GM19035 (cell line): ENCODE measurements at regions not wholly inside any gene's neighbourhood (a gene's known extent, or its start where the extent isn't known, plus 50 kb on each side); places are given as distances from the start of the nearest gene placed in this dataset.

Experiments used
- ATAC-seq: cut with Tn5 transposase; IDR thresholded peaks from one replicate; pipeline ENCODE4 v1.9.1; 2021; ENCODE audit not compliant: unreplicated experiment

DNA sequence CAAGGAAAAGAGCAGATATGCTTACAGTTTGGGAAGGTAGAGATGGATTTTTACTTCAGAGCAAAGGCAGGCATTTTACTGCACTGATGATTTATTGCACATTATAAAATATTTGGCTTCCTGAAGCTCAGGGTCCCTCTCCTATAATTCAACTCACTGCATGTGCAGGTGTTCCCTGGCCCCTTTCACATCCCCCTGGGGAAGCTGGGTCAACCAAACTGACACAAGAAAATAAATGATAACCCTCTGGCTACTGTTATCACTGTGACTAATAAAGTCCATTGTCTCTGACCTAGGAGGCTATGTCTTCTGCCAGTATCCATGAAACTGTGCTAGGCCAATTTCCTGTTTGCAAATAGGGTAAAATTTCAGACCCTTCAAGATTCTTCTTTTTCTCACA is 163.1 kb downstream of the ARL6IP6 start:
- no peak for ATAC-seq

DNA sequence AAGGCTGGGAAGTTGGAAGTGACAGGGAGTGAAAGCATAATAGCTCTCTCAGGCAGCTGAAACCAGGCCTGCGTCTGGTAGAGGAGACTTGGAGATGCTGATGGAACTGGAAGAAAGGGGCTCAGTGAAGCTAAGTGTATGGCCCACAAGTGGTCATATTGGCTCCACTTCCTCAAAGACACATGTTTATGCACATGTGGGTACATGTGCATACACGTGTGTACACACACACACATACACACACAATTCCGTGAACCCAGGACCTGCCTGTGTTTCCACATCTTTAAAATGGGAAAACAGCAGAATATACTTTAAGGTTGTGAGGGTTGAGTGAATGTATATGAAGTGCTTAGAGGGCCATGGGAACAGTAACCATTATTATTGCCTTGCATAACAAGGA is 160.9 kb downstream of the ARL6IP6 start:
- no peak for ATAC-seq

DNA sequence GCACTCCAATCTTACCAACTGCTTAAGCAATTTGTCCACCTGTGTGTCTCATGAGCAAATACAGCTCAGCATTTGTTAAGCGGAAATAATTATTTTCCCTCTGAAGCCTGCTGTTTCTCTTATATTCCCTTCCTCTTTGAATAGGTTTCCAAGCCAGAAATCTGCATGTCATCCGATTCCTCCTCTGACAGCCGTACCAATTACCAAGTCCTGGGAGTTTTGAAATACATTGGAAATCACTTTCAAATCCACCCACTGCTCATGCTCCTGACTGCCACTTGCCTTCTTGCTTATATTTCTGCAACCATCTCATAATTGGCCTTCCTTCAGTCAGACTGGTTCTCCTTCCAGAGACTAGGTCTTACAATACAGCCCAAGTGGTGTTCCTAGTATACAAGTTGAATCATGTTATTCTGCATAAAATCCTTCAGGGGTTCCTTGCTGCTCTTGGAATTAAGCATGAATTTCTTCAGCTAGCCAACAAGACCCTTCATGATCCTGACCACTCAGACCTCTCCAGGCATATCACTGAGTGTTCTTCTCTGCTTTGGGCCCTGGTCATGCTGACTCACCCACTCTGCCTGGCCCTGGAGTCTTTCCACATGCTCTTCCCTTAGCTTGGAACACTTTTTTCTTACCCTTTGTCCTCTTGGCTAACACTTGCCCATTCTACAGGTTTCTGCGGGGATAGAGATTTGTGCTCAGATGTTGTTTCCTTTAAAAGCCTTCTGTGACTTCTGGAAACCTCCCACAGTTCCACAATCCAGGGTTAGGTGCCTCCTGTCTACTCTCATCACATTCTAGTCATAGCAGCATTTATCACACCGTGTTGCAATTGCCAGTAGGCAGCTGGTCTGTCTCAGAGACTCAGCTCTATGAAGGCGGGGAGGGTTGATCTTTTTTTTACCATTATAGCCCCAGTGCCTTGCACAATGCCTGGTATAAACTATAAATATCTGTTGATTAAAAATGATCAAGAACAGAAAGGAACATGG is 157.6 kb downstream of the ARL6IP6 start:
- ATAC-seq, result no peak

- ATAC-seq, result no peak
Observed at GRCh38 chr2:152874955-152875354, 156.5 kb downstream of the ARL6IP6 start.

DNA sequence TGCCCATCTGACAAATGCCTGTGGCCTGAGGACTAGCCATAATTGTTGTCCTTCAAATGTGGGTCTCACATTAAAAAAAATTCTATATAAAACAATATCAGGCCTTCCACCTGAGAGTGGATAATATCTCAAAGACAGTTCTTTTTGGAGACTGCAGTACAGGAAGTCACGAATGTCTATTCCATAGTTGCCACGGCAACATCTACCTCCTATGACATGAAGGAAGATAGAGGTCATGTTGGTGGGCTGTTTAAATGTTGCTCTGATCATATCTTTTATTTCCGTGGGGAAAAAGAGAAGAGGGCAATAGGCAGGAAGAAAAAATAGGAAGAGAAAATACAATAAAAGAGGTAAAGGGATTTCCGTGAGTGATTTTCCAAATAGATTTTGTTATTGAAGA is 151.8 kb downstream of the ARL6IP6 start:
- no peak for ATAC-seq

GRCh38 chr2:152867397-152867796 is 149.0 kb downstream of the ARL6IP6 start:
- ATAC-seq, result no peak

DNA sequence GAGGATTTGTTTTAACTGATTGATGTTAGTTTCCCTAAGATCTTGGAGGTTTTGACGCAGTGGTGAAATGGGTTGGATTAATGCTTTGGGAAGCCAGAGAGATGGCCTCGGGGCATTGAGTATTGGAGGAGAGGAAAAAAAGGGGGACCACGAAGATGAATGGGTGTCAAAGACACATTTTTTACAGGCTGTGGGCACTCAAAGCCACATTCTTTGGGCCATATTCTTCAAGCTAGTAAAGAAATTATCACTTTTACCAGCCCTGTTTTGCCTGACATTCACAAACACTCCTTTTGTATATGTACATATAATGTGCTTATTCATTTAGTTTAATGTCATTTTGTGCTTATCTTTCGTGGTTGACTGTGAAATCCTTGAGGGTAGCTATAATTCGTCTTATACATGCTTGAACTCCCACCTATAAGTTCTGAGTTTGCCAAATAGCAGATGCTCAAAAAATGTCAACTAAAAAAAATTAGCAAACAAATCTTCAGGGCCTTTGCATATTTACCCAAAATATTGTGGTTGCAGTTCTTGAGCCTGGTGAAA is 146.3 kb downstream of the ARL6IP6 start:
- ATAC-seq, result no peak

DNA sequence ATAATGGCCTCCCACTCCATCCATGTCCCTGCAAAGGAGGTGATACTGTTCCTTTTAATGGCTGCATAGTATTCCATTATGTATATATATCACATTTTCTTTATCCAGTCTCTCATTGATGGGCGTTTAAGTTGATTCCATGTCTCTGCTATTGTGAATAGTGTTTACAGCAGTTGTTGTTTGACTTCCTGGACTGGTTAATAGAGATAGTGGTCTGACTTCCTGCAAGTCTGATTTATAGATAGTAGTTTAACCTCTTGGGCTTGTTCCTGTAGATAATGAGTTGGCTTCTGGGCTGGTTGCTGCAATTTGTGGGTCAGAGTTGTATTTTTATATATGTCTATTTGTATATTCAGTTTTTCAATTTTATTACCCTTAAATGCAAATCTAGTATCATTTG is 145.4 kb downstream of the ARL6IP6 start:
- ATAC-seq, result no peak

DNA sequence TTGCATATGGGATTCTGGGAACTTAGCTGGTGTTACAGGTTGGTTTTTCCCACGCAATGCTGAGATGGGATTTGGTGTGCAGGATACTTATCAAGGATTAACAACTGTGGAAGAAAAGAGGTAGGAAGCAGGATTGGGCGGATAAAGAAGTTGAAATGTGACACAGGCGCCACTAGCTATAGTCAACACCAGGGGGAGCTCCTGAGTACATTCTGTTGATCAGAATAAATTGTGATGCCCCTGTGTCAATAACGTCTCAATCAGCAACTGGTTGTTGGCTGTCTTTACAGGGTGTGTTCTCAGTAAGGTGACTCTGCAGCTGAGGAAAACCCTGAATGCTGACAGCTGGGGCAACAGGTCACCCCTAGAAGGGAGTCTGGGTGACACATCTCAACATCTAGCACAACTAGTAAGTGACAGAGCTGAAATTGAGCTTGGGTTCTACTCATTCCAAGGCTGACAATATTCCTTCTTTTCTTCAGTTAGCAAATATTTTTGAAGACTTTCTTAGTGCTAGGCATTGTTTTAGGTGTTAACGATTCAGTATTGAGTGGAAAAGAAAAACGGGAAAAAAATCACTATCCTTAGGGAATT is 143.0 kb downstream of the ARL6IP6 start:
- ATAC-seq, result no peak

GRCh38 chr2:152858594-152859265 is 140.3 kb downstream of the ARL6IP6 start:
- ATAC-seq, result no peak

DNA sequence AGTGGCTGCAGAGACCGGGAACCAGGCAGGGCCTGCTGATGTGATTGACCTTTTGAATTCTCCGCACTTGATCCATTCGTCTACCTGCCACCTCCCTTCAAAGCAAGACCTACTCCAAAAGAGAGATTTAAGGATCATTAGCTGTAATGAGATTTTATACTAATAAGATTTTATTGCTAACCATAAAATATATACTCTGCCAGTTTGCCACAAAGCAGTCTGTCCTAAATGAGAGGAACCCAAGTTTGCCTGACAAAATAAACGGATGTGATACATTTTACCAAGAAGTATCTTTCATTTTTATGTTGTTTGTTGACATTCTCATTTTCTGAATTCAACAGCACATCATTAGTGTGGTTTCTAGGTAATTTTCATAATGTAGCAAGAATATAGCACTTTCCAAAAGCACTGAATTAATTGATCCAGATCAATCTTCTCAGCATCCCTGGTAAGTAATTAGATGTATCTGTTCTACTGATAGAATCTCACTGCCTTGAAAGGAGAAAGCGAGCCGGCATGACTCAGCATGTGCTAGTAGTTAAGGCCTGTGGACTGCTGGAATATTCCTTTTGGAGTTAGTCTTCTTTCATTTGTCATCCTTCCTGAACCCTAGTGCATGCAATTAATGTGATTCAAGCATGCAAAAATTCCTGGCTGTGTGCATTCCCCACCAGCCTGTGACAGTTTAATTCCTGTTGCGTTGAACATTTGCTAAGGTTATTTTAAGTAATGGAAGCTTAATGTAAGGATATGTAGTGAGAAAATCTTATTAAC is 128.5 kb downstream of the ARL6IP6 start:
- ATAC-seq, result no peak

DNA sequence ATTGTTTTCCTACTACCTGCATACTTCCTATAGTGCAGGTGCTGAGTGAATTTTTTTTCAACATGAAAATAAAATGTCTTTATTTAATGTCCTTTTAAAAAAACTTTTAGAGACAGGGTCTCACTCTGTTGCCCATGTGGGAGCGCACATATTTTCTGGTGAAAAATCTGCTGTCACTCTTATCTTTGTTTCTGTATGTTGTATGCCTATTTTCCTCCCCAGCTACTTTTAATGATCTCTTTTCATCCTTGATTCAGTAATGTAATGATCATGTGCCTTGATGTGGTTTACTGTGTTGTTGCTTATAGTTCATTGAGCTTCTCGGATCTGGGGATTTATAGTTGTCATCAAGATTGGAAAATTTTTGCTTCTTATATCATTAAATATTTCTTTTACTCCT is 117.3 kb downstream of the ARL6IP6 start:
- ATAC-seq, result no peak

GRCh38 chr2:152827944-152828343 is 109.5 kb downstream of the ARL6IP6 start:
- no peak for ATAC-seq

DNA sequence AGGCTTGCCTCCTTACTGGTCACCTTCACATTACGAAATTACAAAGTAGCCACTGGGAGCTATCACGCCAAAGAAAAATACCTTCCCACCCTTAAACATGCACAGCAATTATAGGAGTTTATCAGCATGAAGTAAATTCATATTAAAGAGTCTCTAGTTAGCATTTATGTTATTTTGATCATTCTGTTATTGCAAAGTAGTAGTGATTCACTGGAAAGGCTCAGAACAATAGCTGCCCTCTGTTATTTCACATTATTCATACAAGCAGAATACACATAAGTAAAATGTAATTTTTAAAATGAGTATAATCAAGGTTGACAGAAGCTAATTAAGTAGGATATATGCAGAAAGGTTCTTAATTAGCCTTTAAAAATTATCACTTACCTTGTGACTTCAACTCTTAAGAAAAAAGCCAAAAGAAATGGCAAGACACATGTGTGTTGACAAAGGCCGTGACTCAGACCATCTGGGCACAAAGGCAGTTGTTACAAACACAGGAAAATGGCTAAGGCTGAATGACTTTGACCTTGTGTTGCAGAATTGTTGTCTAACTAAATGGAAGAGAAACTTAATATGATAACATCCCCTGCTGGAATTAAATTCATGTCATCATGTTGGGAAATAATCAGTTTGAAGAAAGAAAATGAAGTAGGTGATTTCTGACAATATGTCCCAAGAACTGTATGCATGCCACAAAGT is 108.3 kb downstream of the ARL6IP6 start:
- no peak for ATAC-seq

DNA sequence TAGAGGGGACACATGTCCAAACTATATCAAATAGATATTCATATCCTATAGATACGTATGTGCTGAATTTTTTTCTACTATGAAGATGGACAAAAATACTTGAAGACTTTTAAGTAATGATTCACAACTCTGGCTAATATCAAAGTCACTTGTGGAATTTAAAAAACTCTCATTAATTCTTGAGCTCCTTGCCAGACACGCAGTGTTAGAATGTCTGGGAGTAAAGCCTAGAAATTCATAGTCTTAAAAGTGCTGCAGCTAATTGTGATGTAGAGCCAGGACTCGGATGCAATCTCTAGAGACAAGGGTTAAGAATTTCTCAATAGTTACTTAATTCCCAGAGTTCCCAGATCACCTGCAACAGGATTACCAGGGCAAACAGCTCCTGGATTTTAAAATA is 107.4 kb downstream of the ARL6IP6 start:
- ATAC-seq, result no peak

- ATAC-seq, result no peak
Observed at GRCh38 chr2:152823905-152824304, 105.5 kb downstream of the ARL6IP6 start.

GRCh38 chr2:152822676-152823075 is 104.3 kb downstream of the ARL6IP6 start:
- no peak for ATAC-seq

DNA sequence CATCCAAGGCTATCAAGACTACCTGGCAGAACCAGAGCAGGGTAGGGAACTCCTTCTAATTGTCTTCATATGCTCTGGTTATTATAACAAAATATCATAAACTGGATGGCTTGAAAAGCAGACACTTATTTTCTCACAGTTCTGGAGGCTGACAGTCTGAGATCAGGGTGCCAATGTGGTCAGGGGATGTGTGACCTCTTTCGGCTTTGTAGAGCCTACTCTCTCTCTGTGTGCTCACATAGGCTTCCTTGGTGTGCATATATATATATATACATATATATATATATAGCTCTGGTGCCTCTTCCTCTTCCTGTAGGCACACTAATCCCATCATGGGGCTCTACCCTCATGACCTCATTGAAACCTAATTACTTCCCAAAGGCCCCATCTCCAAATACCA is 101.6 kb downstream of the ARL6IP6 start:
- ATAC-seq, result no peak

GRCh38 chr2:152815634-152816257 is 97.3 kb downstream of the ARL6IP6 start:
- ATAC-seq, result no peak
